H1 (cell line): ENCODE measurements at regions not wholly inside any gene's neighbourhood (a gene's known extent, or its start where the extent isn't known, plus 50 kb on each side); places are given as distances from the start of the nearest gene placed in this dataset.

Experiments
- CTCF ChIA-PET: fragments of 300-600 bp; sonication (Branson Sonifier 250); formaldehyde crosslinking; loops from one replicate; lab custom pipeline; 2021; ENCODE audit not compliant: partially characterized antibody; lab: Charles Lee
- POLR2A ChIA-PET: fragments of 300-600 bp; sonication (Branson Sonifier 250); formaldehyde crosslinking; loops from one replicate; lab custom pipeline; 2021; ENCODE audit warnings: inconsistent platforms; ENCODE audit not compliant: partially characterized antibody; lab: Charles Lee
- DNase-seq, 2 experiments: peaks; one replicate each; pipeline versions ENCODE4 v3.0.0 to v3.0.0-alpha.2; 2010 to 2022; ENCODE audit warnings: low spot score in 2 of 2, low read depth in 1 of 2, mixed read lengths in 1 of 2
- FAIRE-seq: peaks from 2 replicates; lab custom pipeline; 2011; peaks lifted over from hg19 to GRCh38; lab: Jason Lieb, UNC
- H2AFZ ChIP-seq: 2 replicates; pipeline ENCODE4 v1.8.1; 2012; ENCODE audit warnings: low read length, inconsistent platforms
- H2AK5ac ChIP-seq: 2 replicates; pipeline ENCODE4 v1.6.1; 2013; ENCODE audit warnings: low read depth, low read length
- H2BK120ac ChIP-seq: replicated peaks from 2 replicates; pipeline ENCODE3; 2013; ENCODE audit warnings: low read depth, low read length, inconsistent platforms
- H2BK12ac ChIP-seq: 2 replicates; pipeline ENCODE4 v1.6.1; 2013; ENCODE audit warnings: low read depth, low read length
- H2BK15ac ChIP-seq: 2 replicates; pipeline ENCODE4 v1.6.1; 2013; ENCODE audit warnings: low read length
- H2BK20ac ChIP-seq: 2 replicates; pipeline ENCODE4 v1.6.1; 2013; ENCODE audit warnings: low read length
- H2BK5ac ChIP-seq: 2 replicates; pipeline ENCODE4 v1.6.1; 2013; ENCODE audit warnings: low read depth, low read length
- H3K14ac ChIP-seq: 2 replicates; pipeline ENCODE4 v1.6.1; 2013; ENCODE audit warnings: inconsistent platforms; ENCODE audit not compliant: insufficient read length
- H3K18ac ChIP-seq: 2 replicates; pipeline ENCODE4 v1.6.1; 2013; ENCODE audit warnings: low read length; ENCODE audit errors: extremely low read depth
- H3K23ac ChIP-seq: 2 replicates; pipeline ENCODE4 v1.6.1; 2013; ENCODE audit warnings: inconsistent platforms; ENCODE audit not compliant: insufficient read length
- H3K23me2 ChIP-seq: 2 replicates; pipeline ENCODE4 v1.6.1; 2013; ENCODE audit warnings: low read depth, low read length
- H3K27ac ChIP-seq: 2 replicates; pipeline ENCODE4 v1.6.1; 2011; ENCODE audit warnings: low read depth, low read length, inconsistent platforms
- H3K27me3 ChIP-seq, 4 experiments: replicated peaks in 1 of 4; 1 replicate in 1 of 4; 2 replicates in 3 of 4; pipeline versions ENCODE4 v1.6.1 to v1.8.1; 2011 to 2013; ENCODE audit warnings: low read length in 3 of 4, mild to moderate bottlenecking in 3 of 4, inconsistent platforms in 2 of 4, mixed read lengths in 2 of 4, moderate library complexity in 1 of 4; ENCODE audit not compliant: control insufficient read depth in 3 of 4, insufficient read depth in 3 of 4; ENCODE audit errors: extremely low read depth in 1 of 4
- H3K36me3 ChIP-seq, 4 experiments: 2 replicates each; pipeline versions ENCODE4 v1.6.1 to v1.8.1; 2011 to 2013; ENCODE audit warnings: mild to moderate bottlenecking in 4 of 4, low read length in 3 of 4, moderate library complexity in 2 of 4, control low read depth in 1 of 4, inconsistent platforms in 1 of 4; ENCODE audit not compliant: insufficient read depth in 4 of 4, control insufficient read depth in 2 of 4
- H3K4ac ChIP-seq: replicated peaks from 2 replicates; pipeline ENCODE3; 2013; ENCODE audit warnings: low read length, low read depth, mixed read lengths, inconsistent platforms; ENCODE audit not compliant: insufficient read length
- H3K4me1 ChIP-seq, 4 experiments: replicated peaks in 1 of 4; 1 replicate in 1 of 4; 2 replicates in 3 of 4; pipeline versions ENCODE4 v1.6.1 to v1.8.1; 2011 to 2013; ENCODE audit warnings: low read length in 3 of 4, inconsistent platforms in 2 of 4, mixed read lengths in 1 of 4; ENCODE audit not compliant: insufficient read depth in 4 of 4, control insufficient read depth in 3 of 4
- H3K4me2 ChIP-seq, 2 experiments: 2 replicates each; pipeline versions ENCODE4 v1.6.1 to v1.8.1; 2011 to 2013; ENCODE audit warnings: low read depth in 2 of 2, low read length in 2 of 2, control low read depth in 1 of 2, inconsistent platforms in 1 of 2, mild to moderate bottlenecking in 1 of 2; ENCODE audit not compliant: insufficient read depth in 1 of 2
- H3K4me3 ChIP-seq, 4 experiments: fragments of 200-600, 300-600 bp in 1 of 4; sonication (generic), shearing (Covaris generic), sonication (Bioruptor Twin) in 1 of 4; 2 replicates each; pipeline versions ENCODE4 v1.5.1 to v1.8.1; 2011 to 2016; ENCODE audit warnings: low read length in 4 of 4, low read depth in 3 of 4, control low read depth in 2 of 4, inconsistent platforms in 2 of 4, mild to moderate bottlenecking in 2 of 4, mixed read lengths in 1 of 4, moderate library complexity in 1 of 4; ENCODE audit not compliant: insufficient read depth in 2 of 4; ENCODE audit errors: extremely low read depth in 1 of 4
- H3K56ac ChIP-seq: replicated peaks from 2 replicates; pipeline ENCODE3; 2013; ENCODE audit warnings: low read depth, mild to moderate bottlenecking, mixed read lengths, low read length, inconsistent platforms; ENCODE audit not compliant: insufficient read length
- H3K79me1 ChIP-seq: 2 replicates; pipeline ENCODE4 v1.6.1; 2013; ENCODE audit warnings: low read depth, low read length, control low read depth
- H3K79me2 ChIP-seq, 2 experiments: 2 replicates each; pipeline versions ENCODE4 v1.6.1 to v1.8.1; 2012 to 2013; ENCODE audit warnings: low read length in 2 of 2, mild to moderate bottlenecking in 2 of 2, inconsistent platforms in 1 of 2; ENCODE audit not compliant: insufficient read depth in 2 of 2, control insufficient read depth in 1 of 2
- H3K9ac ChIP-seq, 4 experiments: replicated peaks in 1 of 4; 1 replicate in 1 of 4; 2 replicates in 3 of 4; pipeline versions ENCODE4 v1.6.1 to v1.8.1; 2011 to 2013; ENCODE audit warnings: low read depth in 3 of 4, low read length in 3 of 4, control low read depth in 2 of 4, mild to moderate bottlenecking in 2 of 4, moderate library complexity in 2 of 4, inconsistent platforms in 1 of 4; ENCODE audit errors: extremely low read depth in 1 of 4
- H3K9me3 ChIP-seq, 2 experiments: 2 replicates each; pipeline versions ENCODE4 v1.6.1 to v1.8.1; 2012 to 2013; ENCODE audit warnings: mild to moderate bottlenecking in 2 of 2, moderate library complexity in 2 of 2, control low read depth in 1 of 2, inconsistent platforms in 1 of 2, low read depth in 1 of 2, low read length in 1 of 2, mixed read lengths in 1 of 2; ENCODE audit not compliant: insufficient read depth in 2 of 2
- H4K20me1 ChIP-seq, 2 experiments: replicated peaks in 1 of 2; 2 replicates each; pipeline versions ENCODE3 to v1.8.1; 2011 to 2013; ENCODE audit warnings: inconsistent platforms in 2 of 2, low read length in 2 of 2, mild to moderate bottlenecking in 1 of 2; ENCODE audit not compliant: insufficient read depth in 2 of 2, control insufficient read depth in 1 of 2
- H4K5ac ChIP-seq: 2 replicates; pipeline ENCODE4 v1.6.1; 2013; ENCODE audit warnings: low read length, low read depth, mixed read lengths, inconsistent platforms; ENCODE audit not compliant: insufficient read length
- H4K8ac ChIP-seq: 2 replicates; pipeline ENCODE4 v1.8.0; 2013; ENCODE audit warnings: mild to moderate bottlenecking, moderate library complexity, low read length, inconsistent platforms; ENCODE audit not compliant: insufficient read depth; ENCODE audit errors: extremely low read depth
- H4K91ac ChIP-seq: replicated peaks from 2 replicates; pipeline ENCODE3; 2013; ENCODE audit warnings: low read length, mixed read lengths, inconsistent platforms; ENCODE audit not compliant: insufficient read length
- BCL11A ChIP-seq, 2 experiments: IDR thresholded peaks; one replicate each; pipeline ENCODE4 v1.6.1; 2011; ENCODE audit warnings: low read depth in 2 of 2, low read length in 2 of 2, mild to moderate bottlenecking in 2 of 2
- BRCA1 ChIP-seq: IDR thresholded peaks from 2 replicates; pipeline ENCODE4 v1.6.1; 2012; ENCODE audit warnings: low read depth, low read length, improper control_type of control experiment
- CEBPB ChIP-seq: IDR thresholded peaks from 2 replicates; pipeline ENCODE4 v1.6.1; 2012; ENCODE audit warnings: low read depth, low read length
- CHD2 ChIP-seq: IDR thresholded peaks from 2 replicates; pipeline ENCODE4 v1.6.1; 2012; ENCODE audit warnings: low read length, improper control_type of control experiment
- CREB1 ChIP-seq: IDR thresholded peaks from 2 replicates; pipeline ENCODE4 v1.6.1; 2012; ENCODE audit warnings: inconsistent platforms
- CTBP2 ChIP-seq: IDR thresholded peaks from 2 replicates; pipeline ENCODE4 v1.7.0; 2011; ENCODE audit warnings: borderline replicate concordance, mild to moderate bottlenecking, moderate library complexity, mixed read lengths, low read length; ENCODE audit not compliant: insufficient read depth, insufficient read length
- HDAC6 ChIP-seq: IDR thresholded peaks from one replicate; pipeline ENCODE4 v1.7.1; 2012; ENCODE audit warnings: low read depth, mild to moderate bottlenecking, inconsistent platforms, low read length, moderate library complexity
- JUN ChIP-seq: IDR thresholded peaks from 2 replicates; pipeline ENCODE4 v1.6.1; 2011; ENCODE audit warnings: low read depth, mild to moderate bottlenecking, improper control_type of control experiment, low read length
- JUND ChIP-seq: IDR thresholded peaks from 2 replicates; pipeline ENCODE4 v1.6.1; 2011; ENCODE audit warnings: mild to moderate bottlenecking, improper control_type of control experiment, low read length
- POU5F1 ChIP-seq: IDR thresholded peaks from 2 replicates; pipeline ENCODE4 v1.6.1; 2011; ENCODE audit warnings: low read depth, mild to moderate bottlenecking, low read length, moderate library complexity
- RFX5 ChIP-seq: IDR thresholded peaks from 2 replicates; pipeline ENCODE4 v1.6.1; 2011; ENCODE audit warnings: low read depth, low read length, improper control_type of control experiment, borderline replicate concordance
- SP1 ChIP-seq: IDR thresholded peaks from 2 replicates; pipeline ENCODE4 v1.6.1; 2011; ENCODE audit warnings: low read depth, low read length
- TCF12 ChIP-seq: IDR thresholded peaks from 2 replicates; pipeline ENCODE4 v1.6.1; 2011; ENCODE audit warnings: low read depth, mild to moderate bottlenecking, low read length
- ZNF274 ChIP-seq: IDR thresholded peaks from 2 replicates; pipeline ENCODE4 v1.7.0; 2012; ENCODE audit warnings: low read length, borderline replicate concordance; ENCODE audit errors: extremely low read depth
- WGBS, 2 experiments: shearing (Covaris generic) in 1 of 2; methylation state at CpG; one replicate each; pipeline versions ENCODE4 v1.1.6 to v1.1.7; 2013 to 2015; ENCODE audit warnings: low lambda C conversion rate in 2 of 2, mixed read lengths in 2 of 2, inconsistent platforms in 1 of 2, low coverage in 1 of 2, missing lambda C conversion rate in 1 of 2; ENCODE audit not compliant: insufficient replicate concordance in 2 of 2, insufficient coverage in 1 of 2, insufficient read length in 1 of 2; ENCODE audit errors: extremely low coverage in 1 of 2, missing lambda C conversion rate in 1 of 2; 5-methylcytosine and 5-hydroxymethylcytosine counted together

- no peak overlapping the region for H2BK12ac ChIP-seq
- H4K8ac ChIP-seq: no peak overlapping the region
- H3K4me3 ChIP-seq: no peak overlapping the region
- no peaks in the 10 kb centered on the region for H3K79me1 ChIP-seq
- no peaks in the 10 kb centered on the region for H3K27me3 ChIP-seq
- H2BK20ac ChIP-seq: no peak overlapping the region
- no peak overlapping the region for H3K18ac ChIP-seq
- no peak overlapping the region for H2AK5ac ChIP-seq
- ChIA-PET CTCF (interaction anchor here (0.6 to 1.0 kb wide), 3 partner anchors 199 to 440 kb away, joined by 3 to 4 read pairs (median 3); no protein-coding TSS in a partner anchor), POLR2A (no interaction called here)
- no peak overlapping the region for H3K14ac ChIP-seq
- no peak overlapping the region for H2BK5ac ChIP-seq
- H2BK120ac ChIP-seq: no peak overlapping the region
- no peak overlapping the region for H3K27ac ChIP-seq
- TF ChIP-seq ZNF274 (no peak), JUND (no peak), HDAC6 (no peak), BRCA1 (no peak), JUN (no peak), BCL11A (IDR thresholded peaks at IDR 0.05; ENCODE audit: low read depth in 2 of 2, low read length in 2 of 2) (no peak), CTBP2 (no peak), CREB1 (no peak), POU5F1 (no peak), SP1 (no peak), RFX5 (no peak), TCF12 (no peak), CEBPB (no peak), CHD2 (no peak)
- H4K91ac ChIP-seq: no peak overlapping the region
- no peak overlapping the region for H4K5ac ChIP-seq
- H2BK15ac ChIP-seq: no peak overlapping the region
- no peak overlapping the region for H3K4me2 ChIP-seq
- no peaks in the 10 kb centered on the region for H3K36me3 ChIP-seq
- FAIRE-seq (no peak), DNase-seq (no peak)
- peaks cover 4% of the 10 kb centered on the region in 2 experiments; a peak in 1 of 4 replicates for H3K9me3 ChIP-seq
- no peak overlapping the region for H3K9ac ChIP-seq
- H3K56ac ChIP-seq: no peak overlapping the region
- H3K4ac ChIP-seq: no peak overlapping the region
- H3K23ac ChIP-seq: no peak overlapping the region
- H3K79me2 ChIP-seq: no peaks in the 10 kb centered on the region
- 95% methylated on average over 6 of the region's 6 CpGs; no CpG with 5 or more reads in 1 of the 2 experiments for WGBS, 2 experiments
- no peaks in the 10 kb centered on the region for H3K23me2 ChIP-seq
- H2AFZ ChIP-seq: no peak overlapping the region
- H4K20me1 ChIP-seq: no peaks in the 10 kb centered on the region
- H3K4me1 ChIP-seq: no peaks in the 10 kb centered on the region
Observed at GRCh38 chr9:108072740-108073139, 583.2 kb upstream of the KLF4 start.
